ENCODE measurements at regions not wholly inside any gene's neighbourhood (a gene's known extent, or its start where the extent isn't known, plus 50 kb on each side); places are given as distances from the start of the nearest gene placed in this dataset.
A peak's percentile ranks its signal among the peaks of the same experiment; 100 is the strongest.

DNA sequence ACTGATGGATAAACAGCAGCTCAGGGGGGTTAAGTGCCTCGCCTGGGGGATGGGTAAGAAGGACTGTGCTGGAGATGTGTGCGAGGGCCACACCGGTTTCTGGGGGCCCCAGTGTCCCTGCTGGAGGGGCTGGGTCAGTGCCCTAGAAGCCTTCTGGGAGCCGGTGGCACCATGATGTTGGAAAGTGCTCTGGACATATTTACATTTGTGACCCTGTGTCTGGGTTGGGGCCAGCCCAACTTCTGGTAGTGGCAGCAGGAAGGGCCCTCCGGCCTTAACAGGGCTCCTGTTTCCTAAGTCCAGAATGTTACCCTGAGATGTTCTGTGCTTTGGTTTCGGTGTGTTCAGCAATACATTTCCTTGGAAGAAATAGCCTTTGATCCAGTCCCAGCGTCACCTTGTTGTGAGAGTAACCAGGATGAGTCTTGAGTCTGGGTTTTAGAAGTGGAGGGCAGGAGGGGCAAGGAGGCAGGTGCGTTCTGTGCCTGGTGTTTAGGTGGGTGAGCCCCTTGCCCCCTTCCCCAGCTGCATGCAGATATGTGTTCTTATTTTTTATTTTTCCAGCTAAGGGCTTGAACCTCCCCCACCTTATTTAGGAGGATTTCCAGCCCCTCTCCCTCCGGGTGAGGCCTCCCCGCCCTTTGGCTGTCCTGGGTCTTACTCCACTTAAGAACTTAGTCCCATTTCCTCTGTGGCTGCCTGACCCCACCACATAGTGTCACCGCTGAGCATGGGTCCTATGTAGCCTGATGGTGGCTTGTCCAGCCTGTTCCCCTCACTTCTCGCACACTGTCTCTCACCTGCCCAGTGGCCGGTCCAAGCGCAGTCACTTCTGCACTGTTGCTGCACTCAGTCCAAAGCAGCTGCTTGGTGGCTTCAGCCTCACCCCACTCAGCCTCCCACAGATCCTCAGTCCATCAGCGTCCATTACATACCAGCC is 132.7 kb upstream of the HS6ST1 start:
- DNase-seq: peak; percentile 10

DNA sequence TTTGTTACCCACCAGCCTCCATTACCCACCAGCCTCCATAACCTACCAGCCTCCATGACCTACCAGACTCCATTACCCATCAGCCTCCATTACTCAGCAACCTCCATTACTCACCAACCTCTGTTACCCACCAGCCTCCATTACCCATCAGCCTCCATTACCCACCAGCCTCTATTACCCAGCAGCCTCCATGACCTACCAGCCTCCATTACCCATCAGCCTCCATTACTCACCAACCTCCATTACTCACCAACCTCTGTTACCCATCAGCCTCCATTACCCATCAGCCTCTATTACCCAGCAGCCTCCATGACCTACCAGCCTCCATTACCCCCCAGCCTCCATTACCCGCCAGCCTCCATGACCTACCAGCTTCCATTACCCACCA is 133.3 kb upstream of the HS6ST1 start:
- DNase-seq: peak; percentile 10

DNA sequence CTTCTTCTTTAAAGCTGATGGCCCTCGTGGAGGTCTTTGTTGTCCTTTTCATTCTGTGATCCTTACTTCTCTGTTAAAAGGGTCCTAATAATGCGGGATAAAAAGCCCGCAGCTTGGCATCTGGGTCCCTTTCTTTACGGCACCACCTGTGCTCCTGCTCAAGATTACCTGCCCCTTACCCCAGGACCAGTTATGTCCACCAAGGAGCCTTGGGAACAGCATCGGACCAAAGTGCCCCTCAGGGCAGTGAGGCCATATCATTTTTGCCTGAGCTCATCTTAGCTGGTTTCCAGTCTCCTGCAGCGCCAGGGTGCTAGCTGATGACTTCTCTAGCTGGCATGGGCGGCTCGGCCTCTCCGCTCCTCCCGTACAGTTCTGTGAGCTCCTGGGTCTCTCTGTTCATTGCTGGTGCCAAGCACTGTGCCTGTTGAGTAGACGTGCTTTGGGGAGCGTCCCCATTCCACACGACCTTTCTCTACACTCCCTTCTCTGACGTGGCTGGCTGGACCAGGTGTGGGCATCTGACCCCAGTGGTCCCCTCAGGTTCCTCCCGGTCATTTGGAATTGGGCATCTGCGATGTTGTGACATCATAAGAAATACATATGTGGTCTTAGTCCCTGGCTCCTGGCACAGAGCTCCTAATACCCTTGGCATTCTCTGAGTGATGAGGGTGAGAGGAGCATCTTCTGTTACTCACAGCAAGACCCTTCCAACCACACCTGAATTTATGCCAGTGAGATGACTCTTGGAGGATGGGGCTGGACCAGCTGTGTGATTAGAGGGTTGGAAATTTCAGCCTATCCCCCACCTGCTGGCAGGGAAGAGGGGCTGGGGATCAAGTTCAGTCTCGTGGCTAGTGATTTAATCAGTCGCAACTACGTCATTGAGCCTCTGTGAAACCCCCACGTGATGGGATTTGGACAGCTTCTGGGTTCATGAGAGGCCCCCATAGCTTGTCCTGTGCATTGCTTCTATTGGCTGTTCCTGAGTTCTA is 134.2 kb upstream of the HS6ST1 start:
- peak; percentile 10 for DNase-seq

DNA sequence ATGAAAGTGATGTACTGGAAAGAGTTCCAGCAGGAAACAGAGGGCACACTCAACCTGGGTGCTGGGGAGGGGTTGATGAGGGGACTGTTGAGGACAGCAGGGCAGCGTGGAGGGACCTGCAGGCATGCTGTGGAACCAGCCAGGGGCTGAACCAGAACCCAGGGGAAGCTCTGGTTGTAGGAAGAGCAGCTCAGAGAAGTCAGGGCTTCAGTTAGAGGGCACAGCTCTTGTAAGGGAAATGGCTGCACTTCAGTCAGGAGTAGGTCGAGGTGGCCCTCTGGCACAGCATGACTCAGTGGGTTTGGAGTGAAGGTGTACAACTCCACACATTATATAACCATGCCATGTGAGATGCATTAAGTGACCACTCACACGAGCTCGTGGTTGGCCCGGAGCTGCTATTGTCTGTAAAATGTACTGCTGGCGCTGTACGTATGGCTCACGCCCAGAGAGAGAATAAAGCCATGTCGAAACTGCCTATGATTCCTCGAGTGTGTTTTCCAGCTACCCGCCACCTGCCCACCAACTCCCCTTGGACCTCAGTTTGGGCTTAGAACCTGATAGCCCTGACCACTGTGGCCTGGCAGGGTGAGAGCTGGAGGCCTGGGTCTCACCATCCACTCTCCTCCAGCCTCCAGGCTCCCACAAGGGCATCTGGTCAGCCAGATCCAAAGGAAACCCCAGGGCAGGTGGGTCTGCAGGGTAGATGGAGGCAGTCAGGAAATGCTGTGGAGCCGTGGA is 136.5 kb upstream of the HS6ST1 start:
- DNase-seq: peak; percentile 12

DNA sequence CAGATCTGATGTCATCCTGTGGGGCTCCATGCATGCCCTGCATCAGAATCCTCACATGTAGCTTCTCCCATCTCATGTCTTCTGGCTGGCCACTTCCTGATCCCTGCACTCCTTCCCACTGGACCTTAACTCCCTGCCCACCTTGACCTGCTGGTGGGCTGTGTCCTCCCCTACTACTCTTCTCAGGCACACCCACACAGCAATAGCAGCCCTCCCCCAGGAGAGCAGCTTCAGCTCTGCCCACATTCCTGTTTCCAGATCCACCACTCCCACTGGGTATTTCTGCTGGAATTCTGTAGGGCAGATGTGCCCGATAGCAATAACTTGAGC is 137.0 kb upstream of the HS6ST1 start:
- peak; percentile 4 for DNase-seq

DNA sequence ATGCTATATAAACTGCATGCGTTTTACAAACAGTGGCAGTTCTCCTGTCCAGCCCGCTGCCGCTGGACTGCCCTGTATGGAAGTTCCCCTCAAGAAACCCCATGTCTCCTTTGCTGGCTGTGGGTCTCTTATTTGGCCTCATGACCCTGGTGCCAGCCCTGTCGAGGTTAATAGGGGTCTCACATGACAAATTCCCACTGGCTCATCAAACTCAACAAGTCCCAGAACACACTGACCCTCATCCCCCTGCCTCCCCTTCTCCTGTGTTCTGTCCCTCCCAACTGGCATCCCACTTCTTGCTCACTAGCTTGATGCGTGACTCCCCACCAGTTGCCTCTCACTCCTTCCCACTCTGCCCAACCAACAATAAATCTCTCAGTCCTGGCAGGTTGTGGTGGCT is 137.6 kb upstream of the HS6ST1 start:
- peak; percentile 6 for DNase-seq

DNA sequence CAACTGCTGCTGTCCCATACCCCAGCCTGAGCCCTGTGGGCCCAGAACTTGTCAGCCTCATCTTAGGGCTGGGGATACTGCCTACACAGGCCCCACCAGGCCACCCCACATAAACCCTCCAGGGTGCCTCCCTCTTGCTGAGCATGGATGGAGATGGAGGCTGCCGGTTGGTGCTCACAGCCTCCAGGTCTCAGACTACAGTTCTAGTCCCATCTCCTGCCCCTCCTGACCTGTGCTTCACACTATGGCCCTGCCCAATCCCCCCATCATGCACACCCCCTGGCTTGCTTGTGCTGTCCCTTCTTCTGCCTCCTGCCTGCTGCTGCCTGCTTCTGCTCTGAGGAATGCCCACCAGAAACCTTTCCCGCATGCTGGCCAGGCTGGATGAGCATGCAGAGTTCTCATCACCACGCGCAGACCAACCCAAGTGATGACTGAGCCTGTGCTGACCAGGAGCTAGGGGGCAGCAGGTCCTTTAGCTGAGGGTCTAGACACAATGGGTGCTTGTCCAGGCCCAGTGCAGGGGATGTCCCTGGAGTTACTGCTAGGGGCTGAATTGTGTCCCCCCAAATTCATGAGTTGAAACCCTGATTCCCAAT is 138.4 kb upstream of the HS6ST1 start:
- DNase-seq: peak; percentile 7

DNA sequence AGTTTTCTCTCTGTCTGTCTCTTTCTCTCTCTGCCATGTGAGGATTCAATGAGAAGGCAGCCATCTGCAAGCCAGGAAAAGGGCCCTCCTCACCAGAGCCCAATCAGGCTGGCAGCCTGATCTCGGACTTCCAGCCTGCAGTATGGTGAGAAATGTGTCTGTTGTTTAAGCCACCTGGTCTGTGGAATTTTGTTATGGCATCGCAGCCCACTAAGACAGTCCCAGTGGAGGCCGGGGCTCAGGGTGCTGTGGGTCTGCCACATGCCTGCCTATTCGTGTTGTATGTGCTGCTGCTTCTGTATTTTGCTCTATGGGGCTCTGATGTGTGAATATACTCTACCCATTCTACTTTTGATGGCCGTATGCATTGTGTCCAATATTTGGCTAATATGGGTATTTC is 139.0 kb upstream of the HS6ST1 start:
- no peak for DNase-seq

DNA sequence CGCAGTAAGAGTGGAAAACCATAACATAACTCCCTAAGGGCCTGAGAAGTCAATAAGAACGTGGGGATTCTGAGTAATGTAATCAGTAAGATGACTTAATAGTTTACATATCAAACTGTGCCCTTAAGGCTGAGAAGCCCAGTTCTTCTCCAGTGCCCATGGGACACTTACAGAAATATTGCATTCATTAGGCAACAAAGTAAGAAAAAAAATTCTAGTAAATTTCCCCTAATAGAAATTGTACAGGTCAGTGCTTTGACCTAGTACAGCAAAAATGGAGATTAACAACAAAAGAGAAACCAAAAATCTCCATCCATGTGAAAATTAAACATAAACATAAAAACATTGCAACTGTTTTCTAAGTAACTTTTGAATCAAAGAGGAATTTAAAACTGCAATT is 139.8 kb upstream of the HS6ST1 start:
- DNase-seq: no peak

DNA sequence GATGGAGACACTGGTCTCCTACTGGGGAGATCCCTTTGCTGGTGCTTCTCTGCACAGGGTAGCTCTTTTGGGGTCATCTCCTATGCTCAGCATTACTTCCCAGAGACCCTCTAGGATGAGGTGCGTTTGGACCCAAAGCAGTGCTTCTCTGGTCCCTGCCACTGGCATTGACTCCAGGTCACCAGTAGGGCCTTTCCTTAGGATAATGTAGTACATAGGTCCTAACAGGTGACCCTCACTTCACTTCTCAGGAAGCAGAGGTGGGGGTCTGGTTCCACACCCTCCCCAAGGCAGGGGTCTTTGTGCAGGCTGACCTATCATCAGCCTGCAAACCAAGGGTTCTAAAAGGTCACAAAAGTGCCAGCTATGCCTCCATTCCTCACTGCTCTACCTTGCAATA is 145.8 kb upstream of the HS6ST1 start:
- no peak for DNase-seq

DNA sequence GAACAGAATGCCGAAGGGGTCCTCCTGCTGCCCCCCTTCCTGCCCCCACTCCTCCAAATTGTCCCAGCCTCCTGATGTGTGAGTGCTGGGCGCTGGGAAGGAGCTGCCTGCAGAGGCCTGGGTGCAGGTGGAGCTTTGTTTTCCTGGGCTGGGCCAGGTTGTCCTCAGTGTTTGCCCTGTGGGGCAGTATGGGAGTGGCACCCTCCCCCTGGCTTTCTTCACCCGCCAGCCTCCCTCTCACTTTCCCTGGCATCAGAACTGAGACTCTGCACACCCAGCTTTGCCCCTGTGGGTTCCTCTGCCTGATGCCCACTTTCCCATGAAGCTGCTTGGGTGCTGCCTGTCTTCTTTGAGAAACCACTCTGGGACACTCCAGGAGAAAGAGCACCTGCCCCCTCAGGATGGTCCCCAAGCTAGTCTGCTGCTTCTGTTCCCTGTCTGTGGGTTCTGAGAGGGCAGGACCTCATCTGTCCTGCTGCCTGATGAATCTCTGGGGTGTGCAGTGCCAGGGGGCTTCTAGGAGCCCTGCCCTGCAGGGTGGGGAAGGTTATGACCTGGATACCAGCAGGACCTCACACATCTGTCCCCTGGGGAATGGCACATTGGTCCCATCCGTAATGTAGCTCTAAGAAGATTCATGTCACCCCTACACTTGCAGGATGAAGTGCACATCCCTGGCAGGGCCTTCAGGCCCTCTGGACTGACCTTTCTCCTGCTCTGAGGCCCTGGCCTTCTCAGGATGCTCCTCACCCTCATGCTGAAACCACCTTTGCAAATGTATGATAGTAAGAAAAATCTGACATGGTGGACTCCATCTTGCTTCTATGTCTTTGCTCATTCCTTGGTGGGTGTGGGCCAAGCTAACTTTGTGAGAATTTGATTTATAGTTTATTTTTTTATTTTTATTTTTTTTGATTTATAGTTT is 146.8 kb upstream of the HS6ST1 start:
- DNase-seq: no peak

DNA sequence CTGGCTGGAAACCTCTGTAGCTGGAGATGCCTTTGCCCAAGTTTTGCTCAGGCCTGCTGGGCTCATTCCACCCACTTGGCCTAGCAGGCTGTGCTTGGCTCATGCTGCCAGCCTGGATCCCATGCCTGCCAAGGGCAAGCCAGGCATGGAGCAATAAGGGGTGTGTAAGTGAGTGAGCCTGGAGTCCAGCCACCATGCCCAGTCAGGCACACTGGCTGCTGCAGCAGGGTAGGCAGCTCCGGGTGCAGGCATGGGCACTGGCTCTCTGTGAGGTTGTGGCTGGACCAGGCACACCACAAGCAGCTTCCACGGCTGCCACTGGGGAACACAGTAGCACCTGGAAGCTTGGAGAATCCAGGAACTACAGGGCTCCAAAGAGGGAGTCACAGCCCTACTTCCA is 147.7 kb upstream of the HS6ST1 start:
- DNase-seq: no peak

DNA sequence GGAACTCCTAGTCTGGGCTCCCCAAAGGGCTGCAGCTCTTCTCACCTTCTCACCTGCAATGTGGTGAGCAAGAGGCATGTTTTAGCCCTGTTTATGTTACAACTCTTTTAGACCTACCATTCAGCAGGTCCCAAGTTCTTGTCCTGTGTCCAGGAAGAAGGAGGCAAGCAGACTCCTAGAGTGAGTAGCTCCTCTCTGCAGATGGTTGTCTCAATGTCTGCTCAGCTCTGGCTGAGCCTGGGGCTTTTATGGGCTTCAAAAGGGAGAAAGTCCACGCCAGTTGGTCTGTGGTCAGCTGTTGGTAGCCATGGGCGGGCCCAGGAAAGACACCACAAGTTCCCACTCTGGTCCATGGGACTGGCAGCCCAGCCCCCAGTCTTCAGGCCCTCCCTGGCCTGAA is 148.1 kb upstream of the HS6ST1 start:
- no peak for DNase-seq

DNA sequence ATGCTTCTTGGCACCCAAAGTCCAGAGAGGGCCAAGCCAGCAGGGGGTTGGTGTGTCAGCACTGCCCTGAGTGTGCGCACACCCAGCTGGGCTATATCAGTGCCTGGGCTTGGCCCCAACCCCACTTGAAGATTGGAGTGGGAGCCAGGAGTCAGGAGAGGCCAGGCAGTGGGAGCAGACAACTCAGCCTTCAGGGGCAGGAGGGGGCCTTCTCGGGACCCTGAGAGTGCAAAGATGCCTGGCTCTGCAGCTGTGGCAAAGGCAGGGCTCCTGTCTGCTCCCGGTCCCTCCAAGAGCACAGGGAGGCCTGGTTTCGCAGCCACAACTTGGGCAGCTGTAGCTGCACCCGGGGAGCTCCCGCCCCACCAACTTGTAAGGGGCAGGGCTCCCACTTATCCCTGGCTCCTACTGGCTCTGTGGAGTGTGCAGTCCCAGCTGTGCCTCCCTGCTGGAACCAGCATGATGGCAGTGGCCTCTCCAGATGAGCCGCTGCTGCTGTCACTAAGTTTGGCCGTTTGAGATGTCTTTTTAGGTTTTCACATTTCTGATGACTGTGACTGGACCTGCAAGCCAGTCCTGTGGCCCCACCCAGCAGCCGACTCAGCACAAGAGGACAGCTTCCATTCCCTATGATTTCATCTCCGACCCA is 148.8 kb upstream of the HS6ST1 start:
- DNase-seq: no peak

DNA sequence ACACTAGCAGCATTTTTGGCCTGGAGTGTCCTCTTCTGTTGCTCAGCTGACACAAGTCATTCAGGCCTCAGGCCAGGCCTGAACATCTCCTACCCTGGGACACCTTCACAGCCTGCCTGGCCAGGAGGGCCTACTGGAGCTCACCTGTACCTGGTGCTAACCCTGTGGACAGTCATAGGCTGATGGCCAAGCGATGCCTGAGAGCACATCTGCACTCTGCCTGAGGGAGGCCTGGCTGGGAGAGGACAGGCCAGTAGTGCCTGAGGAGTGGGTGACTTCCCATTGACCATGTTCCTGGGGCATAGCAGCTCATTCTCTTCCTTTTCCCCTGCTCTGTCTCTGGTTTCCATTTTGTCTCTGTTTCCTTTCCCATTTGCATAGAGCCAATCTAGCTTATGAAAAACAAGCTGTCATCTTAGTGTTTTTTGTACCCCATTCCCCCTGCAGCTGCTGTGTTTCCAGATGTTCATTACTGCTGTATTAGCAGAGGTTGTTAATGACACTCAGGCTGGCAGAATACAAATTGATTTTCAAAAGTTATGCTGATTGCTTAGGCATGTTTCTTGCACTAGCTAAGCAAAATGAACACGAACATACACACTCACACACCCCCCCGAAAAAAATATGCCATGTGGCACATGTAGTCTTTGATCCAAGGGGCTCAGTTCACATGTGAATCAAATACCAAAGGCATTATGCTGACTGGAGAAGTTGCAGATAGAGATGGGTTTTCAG is 149.7 kb upstream of the HS6ST1 start:
- no peak for DNase-seq

DNA sequence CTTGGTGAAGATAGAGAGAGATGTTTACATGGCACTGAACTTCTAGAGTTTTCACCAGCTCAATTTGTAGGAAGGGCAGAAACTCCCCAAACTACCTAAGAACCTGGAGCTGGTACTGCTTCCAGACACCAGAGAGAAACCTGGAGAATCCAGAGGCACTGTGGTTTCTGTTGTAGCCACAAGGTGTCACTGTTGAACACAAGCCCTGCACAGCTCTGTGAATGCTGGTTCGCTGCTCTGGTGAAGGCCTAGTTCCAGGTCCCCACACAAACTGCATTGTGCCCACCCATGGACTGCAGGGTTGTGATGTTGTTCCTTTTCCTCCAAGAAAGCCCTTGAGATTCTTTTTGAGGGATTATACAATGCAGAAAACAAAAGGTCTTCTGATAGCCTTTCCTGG is 150.5 kb upstream of the HS6ST1 start:
- no peak for DNase-seq

DNA sequence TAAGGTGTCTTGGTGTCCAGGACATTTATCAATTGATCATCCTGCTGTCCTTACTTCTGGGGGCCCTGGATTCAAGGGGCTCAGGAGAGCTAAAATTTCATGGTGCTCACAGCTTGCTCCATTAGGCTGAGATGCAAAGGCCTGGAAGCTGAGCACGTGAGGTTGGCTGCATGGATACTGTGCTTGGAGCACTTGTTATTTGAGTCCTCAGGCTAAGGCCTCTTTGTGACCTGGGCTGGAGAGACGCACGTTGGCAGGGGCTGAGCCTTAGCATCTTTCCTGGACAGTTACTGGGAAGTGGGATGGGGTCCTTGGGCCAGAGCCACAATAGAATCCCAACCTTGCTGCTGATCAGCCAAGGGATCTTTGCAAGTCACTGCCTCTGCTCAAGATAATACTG is 151.2 kb upstream of the HS6ST1 start:
- DNase-seq: no peak

DNA sequence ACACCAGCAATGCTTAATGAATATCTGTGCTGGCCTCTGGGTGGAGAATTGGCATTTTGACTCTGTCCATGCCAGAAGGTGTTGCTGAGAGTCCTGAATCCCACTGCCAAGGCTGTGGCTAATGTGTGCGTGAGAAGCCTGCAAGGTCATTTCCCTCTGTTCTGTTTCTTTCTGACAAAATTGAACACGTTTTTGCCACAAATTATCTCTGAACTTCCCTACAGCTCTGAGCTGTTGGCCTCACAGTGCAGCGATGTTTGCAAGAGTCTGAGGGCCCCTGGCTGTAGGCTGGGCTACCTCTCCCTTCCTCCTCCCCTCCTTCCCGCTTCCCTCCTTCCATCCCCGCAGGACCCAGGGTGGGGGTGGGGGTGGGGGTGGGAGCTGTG is 154.1 kb upstream of the HS6ST1 start:
- no peak for DNase-seq

DNA sequence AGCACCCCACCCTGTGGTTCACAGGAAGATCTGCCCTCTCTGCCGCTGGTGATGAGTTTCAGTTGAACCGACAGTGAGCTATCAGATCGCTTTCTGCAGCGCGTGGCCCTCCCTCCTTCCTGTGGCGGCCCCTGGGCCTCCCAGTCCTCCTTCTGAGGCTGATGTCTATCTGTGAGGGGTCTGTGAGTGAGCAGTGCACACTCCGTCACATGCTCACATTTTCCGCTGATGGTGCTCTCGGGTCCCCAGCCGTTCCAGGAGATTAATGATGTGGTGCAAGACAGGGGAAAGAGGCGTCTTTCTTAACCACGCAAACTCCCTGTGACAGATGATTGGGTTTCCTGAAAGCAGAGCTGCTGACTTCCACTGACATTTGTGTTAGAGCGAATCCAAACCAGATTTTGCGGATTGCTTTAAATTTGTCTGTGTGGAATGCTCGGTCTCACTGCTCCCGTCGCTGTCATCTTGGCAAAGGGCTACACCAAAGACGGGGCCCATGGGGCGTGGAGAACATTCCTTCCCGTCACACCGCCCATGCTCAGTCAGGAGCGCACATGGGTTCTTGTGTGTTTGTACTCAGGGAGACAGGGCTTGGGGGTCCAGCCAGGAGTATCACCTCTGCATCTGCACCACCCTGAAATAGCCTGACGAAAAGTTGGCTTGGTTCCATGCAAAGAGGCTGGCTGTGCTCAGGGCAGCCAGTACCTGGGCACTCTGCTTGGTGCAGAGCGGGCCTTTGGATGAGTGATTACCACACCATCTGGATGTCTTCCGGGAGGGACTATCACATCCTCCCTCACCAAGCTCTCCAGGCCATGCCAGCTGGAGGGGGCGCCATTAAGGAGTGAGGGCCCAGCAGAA is 154.7 kb upstream of the HS6ST1 start:
- peak; percentile 89 for DNase-seq
